ENCODE measurements at regions not wholly inside any gene's neighbourhood (a gene's known extent, or its start where the extent isn't known, plus 50 kb on each side); places are given as distances from the start of the nearest gene placed in this dataset.
"Not testable (repeated sequence)": the region's sequence is repeated elsewhere in the genome, so short reads cannot be mapped to it uniquely, and the experiment has no call there.

DNA sequence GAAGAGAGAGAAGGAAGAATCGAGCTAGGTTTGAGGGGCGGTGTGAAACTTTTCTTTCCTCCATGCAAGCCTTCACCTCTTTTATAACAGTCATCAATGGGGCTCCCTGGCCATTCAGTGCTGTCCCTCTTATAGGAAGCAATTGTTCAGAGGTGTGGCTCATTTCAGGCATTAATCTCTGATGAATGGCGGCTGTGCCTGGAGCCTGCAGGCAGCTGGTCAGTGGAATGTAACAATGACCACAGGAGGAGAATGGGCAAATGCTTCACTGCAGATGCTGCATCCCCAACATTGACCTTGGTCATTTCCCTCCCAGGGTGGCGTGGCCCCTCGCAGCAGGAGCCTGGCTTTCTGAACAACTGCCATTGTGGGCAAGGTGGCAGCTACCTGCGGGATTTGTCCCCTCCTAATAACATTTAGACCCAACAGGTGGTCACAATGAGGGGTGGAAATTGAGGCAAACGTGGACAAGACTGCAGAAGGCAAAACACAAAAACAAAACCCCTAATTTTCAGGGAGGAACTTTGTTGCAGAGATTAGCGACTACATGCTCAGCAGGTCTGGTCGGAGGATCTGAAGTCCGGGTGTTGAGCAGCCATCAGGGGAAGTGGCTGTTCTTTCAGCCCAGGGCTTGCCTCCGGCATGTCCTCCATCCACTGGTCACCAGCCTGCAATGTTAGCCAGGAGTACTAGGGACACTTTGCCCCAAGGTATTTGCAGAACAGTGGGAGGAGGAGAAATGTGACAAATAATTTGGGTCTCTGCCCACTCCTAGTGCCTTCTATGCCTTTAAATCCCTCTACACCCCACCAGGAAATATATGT lies 97.3 kb upstream of the PAXBP1 start:
- Histone ChIP-seq H3K4me1 (ENCODE audit: control insufficient read depth in 1 of 2, low read depth in 2 of 2) (no peaks in the 10 kb centered on the region), H3K4me3 (no peak overlapping the region), H3K9me3 (no peaks in the 10 kb centered on the region), H3K27ac (no peak overlapping the region), H3K36me3 (no peaks in the 10 kb centered on the region), H3K27me3 (replicated peaks; ENCODE audit: insufficient read depth) (no peaks in the 10 kb centered on the region)
- TF ChIP-seq CTCF (IDR thresholded peaks at IDR 0.05), result no peak
- ATAC-seq (ENCODE audit: insufficient number of reproducible peaks, low FRiP score, low read depth) (no peak), DNase-seq (ENCODE audit: low spot score) (no peak)

GRCh38 chr21:32869459-32869858 lies 97.9 kb upstream of the PAXBP1 start:
- no peaks in the 10 kb centered on the region for H3K9me3 ChIP-seq
- no peak overlapping the region for H3K4me3 ChIP-seq
- H3K27ac ChIP-seq, result no peak overlapping the region
- no peaks in the 10 kb centered on the region for H3K36me3 ChIP-seq
- no peaks in the 10 kb centered on the region for H3K27me3 ChIP-seq (replicated peaks; ENCODE audit: insufficient read depth)
- ATAC-seq (ENCODE audit: insufficient number of reproducible peaks, low FRiP score, low read depth) (no peak), DNase-seq (ENCODE audit: low spot score) (no peak)
- no peaks in the 10 kb centered on the region for H3K4me1 ChIP-seq (ENCODE audit: control insufficient read depth in 1 of 2, low read depth in 2 of 2)
- TF ChIP-seq CTCF (IDR thresholded peaks at IDR 0.05), result no peak

DNA sequence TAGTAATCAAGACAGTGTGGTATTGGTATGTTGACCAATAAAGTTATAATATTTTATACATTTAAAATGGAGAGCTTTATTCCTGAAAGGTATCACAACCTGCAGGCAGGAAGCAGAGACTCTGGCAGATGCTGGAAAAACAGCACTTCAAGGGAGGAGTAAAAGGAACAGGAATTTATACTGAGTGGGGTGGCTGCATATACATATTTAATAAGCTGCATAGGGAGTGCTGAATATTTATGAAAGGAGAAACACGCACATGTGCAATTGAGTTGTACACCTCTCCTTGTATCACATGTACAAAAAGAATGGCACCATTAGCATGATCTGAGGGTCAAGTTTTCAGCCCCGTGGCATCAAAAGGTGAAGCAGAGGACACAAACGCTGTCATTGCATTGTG lies 104.9 kb upstream of the PAXBP1 start:
- no peaks in the 10 kb centered on the region for H3K36me3 ChIP-seq
- no peak for TF ChIP-seq CTCF (IDR thresholded peaks at IDR 0.05)
- H3K4me3 ChIP-seq, result no peak overlapping the region
- DNase-seq (ENCODE audit: low spot score) (no peak), ATAC-seq (ENCODE audit: insufficient number of reproducible peaks, low FRiP score, low read depth) (no peak)
- no peaks in the 10 kb centered on the region for H3K27me3 ChIP-seq (replicated peaks; ENCODE audit: insufficient read depth)
- no peak overlapping the region for H3K27ac ChIP-seq
- no peaks in the 10 kb centered on the region for H3K9me3 ChIP-seq
- H3K4me1 ChIP-seq (ENCODE audit: control insufficient read depth in 1 of 2, low read depth in 2 of 2), result no peaks in the 10 kb centered on the region

DNA sequence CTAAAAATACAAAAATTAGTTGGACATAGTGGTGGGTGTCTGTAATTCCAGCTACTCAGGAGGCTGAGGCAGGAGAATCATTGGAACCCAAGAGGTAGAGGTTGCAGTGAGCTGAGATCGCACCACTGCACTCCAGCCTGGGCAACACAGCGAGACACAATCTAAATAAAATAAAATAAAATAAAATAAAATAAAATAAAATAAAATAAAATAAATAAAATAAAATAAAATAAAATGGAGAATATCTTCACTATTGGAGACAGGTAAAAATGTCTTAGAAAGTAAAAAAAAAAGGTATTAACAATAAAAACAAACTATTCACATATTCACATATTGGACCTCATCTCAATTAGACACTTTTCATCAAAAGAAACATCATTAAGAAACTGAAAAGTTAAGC lies 106.3 kb upstream of the PAXBP1 start:
- not testable (repeated sequence) for H3K4me1 ChIP-seq (ENCODE audit: control insufficient read depth in 1 of 2, low read depth in 2 of 2); ATAC-seq (ENCODE audit: insufficient number of reproducible peaks, low FRiP score, low read depth); H3K27me3 ChIP-seq (replicated peaks; ENCODE audit: insufficient read depth); H3K36me3 ChIP-seq; H3K27ac ChIP-seq; H3K9me3 ChIP-seq; H3K4me3 ChIP-seq; DNase-seq (ENCODE audit: low spot score)

GRCh38 chr21:32878661-32879060 lies 107.1 kb upstream of the PAXBP1 start:
- ATAC-seq (ENCODE audit: insufficient number of reproducible peaks, low FRiP score, low read depth), result no peak

More at GRCh38 chr21:32878661-32879060, 107.1 kb upstream of the PAXBP1 start:
- Histone ChIP-seq H3K36me3 (no peaks in the 10 kb centered on the region), H3K4me1 (ENCODE audit: control insufficient read depth in 1 of 2, low read depth in 2 of 2) (no peaks in the 10 kb centered on the region), H3K27ac (no peak overlapping the region), H3K27me3 (replicated peaks; ENCODE audit: insufficient read depth) (no peaks in the 10 kb centered on the region), H3K9me3 (no peaks in the 10 kb centered on the region), H3K4me3 (no peak overlapping the region)
- no peak for TF ChIP-seq CTCF (IDR thresholded peaks at IDR 0.05)
- DNase-seq (ENCODE audit: low spot score), result no peak
